Gastroesophageal sphincter (tissue), 4 donors: ENCODE measurements at regions not wholly inside any gene's neighbourhood (a gene's known extent, or its start where the extent isn't known, plus 50 kb on each side); places are given as distances from the start of the nearest gene placed in this dataset.

Experiments
- ATAC-seq: fragments of 150-250 bp; one replicate; pipeline ENCODE4 v1.9.1; 2016; ENCODE audit warnings: mild to moderate bottlenecking, moderate library complexity
- H3K27ac ChIP-seq, 4 donors: fragments of 200-600 bp; sonication (generic) in 3 of 4; 1 replicate in 3 of 4; 2 replicates in 1 of 4; pipeline ENCODE4 v1.5.1; 2016 to 2019
- H3K27me3 ChIP-seq: fragments of 200-600 bp; sonication (generic); one replicate; pipeline ENCODE4 v1.5.1; 2019
- H3K36me3 ChIP-seq, 2 donors: fragments of 200-600 bp; sonication (generic); one replicate each; pipeline ENCODE4 v1.5.1; 2019; ENCODE audit warnings: control low read depth in 1 of 2
- H3K4me1 ChIP-seq, 3 donors: fragments of 200-600 bp; sonication (generic); 1 replicate in 2 of 3; 2 replicates in 1 of 3; pipeline ENCODE4 v1.5.1; 2016 to 2019; ENCODE audit warnings: control low read depth in 2 of 3
- H3K4me3 ChIP-seq, 2 donors: fragments of 200-600 bp; sonication (generic); one replicate each; pipeline ENCODE4 v1.5.1; 2019; ENCODE audit warnings: mild to moderate bottlenecking in 1 of 2, moderate library complexity in 1 of 2
- H3K9me3 ChIP-seq, 3 donors: fragments of 200-600 bp; sonication (generic); one replicate each; pipeline ENCODE4 v1.5.1; 2017 to 2019; ENCODE audit warnings: control low read depth in 2 of 3
- EP300 ChIP-seq: sonication (generic); formaldehyde crosslinking; IDR thresholded peaks from one replicate; pipeline ENCODE4 v1.6.1; 2017; ENCODE audit warnings: antibody characterized with exemption, mild to moderate bottlenecking
- POLR2A ChIP-seq, 2 donors: fragments of 450-650 bp; IDR thresholded peaks; one replicate each; pipeline ENCODE4 v1.6.1; 2017; ENCODE audit warnings: antibody characterized with exemption in 2 of 2, mild to moderate bottlenecking in 2 of 2, moderate library complexity in 1 of 2
- POLR2AphosphoS5 ChIP-seq: sonication (generic); formaldehyde crosslinking; IDR thresholded peaks from one replicate; pipeline ENCODE4 v1.6.1; 2017; ENCODE audit warnings: antibody characterized with exemption
- WGBS, 2 donors: methylation state at CpG; one replicate each; pipeline ENCODE4 v1.1.5; 2018; ENCODE audit warnings: low coverage in 1 of 2; 5-methylcytosine and 5-hydroxymethylcytosine counted together
- TF ChIP-seq, protein P1 (sequence below), 4 experiments: fragments of 200-600 bp in 2 of 4; fragments of 450-650 bp in 2 of 4; sonication (generic) in 1 of 4; IDR thresholded peaks; one replicate each; pipeline ENCODE4 v1.5.1; 2017 to 2019; ENCODE audit warnings: antibody characterized with exemption in 4 of 4, mild to moderate bottlenecking in 2 of 4, moderate library complexity in 2 of 4

DNA sequence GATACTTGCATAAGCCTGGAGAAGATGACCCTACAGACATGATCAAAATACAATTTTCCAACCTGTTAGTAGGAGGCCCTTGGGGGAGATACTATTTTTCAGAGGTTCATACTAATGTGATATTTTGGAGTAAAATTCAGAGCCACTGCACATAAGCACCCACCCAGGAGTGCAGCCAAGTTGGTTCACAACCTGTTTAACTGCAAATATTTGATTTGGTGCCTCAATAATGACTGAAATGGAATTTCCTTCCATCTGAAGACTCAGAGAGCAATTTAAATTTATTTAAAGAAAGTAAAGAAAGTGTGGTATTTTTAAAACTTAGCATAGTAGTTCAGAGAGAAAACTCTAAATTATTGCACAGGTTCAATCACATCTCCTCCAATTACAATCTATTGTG, 77.5 kb upstream of the FBN2 start:
- TF ChIP-seq POLR2AphosphoS5 (no peak), EP300 (no peak), POLR2A (IDR thresholded peaks at IDR 0.05) (no peak)
- TF ChIP-seq, protein P1, sequence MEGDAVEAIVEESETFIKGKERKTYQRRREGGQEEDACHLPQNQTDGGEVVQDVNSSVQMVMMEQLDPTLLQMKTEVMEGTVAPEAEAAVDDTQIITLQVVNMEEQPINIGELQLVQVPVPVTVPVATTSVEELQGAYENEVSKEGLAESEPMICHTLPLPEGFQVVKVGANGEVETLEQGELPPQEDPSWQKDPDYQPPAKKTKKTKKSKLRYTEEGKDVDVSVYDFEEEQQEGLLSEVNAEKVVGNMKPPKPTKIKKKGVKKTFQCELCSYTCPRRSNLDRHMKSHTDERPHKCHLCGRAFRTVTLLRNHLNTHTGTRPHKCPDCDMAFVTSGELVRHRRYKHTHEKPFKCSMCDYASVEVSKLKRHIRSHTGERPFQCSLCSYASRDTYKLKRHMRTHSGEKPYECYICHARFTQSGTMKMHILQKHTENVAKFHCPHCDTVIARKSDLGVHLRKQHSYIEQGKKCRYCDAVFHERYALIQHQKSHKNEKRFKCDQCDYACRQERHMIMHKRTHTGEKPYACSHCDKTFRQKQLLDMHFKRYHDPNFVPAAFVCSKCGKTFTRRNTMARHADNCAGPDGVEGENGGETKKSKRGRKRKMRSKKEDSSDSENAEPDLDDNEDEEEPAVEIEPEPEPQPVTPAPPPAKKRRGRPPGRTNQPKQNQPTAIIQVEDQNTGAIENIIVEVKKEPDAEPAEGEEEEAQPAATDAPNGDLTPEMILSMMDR (IDR thresholded peaks at IDR 0.05), result no peak
- no peak overlapping the region for H3K27ac ChIP-seq
- H3K4me1 ChIP-seq, result no peaks in the 10 kb centered on the region
- no peaks in the 10 kb centered on the region for H3K27me3 ChIP-seq
- H3K36me3 ChIP-seq, result no peaks in the 10 kb centered on the region
- H3K9me3 ChIP-seq, result no peaks in the 10 kb centered on the region
- no peak for ATAC-seq
- H3K4me3 ChIP-seq, result no peak overlapping the region

DNA sequence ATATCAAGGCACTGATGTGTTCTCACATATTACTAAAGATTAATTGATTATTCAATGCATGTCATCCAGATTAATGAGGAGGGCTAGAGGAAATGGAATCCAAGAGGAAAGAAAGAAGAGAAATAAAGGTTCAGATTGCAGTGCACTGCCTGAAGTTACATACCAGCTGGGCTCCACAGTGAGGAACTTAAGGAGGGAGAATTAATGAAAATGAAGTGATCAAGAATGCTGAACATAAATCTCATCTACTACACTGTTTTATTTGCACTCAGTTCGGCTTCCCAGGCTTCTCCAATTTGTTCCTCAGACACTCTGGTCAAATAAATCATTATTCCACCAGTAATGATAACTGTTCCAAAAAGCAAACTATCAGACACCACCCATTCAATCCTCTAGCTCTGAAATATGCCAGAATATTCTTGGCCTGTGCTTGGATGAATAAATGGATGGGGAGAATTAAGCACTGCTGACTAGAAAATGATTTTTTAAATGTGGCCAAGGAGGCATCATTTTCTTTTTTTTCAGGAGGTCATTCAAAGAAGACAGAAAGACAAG, 88.6 kb upstream of the FBN2 start:
- H3K4me1 ChIP-seq, result no peaks in the 10 kb centered on the region
- no peak for ATAC-seq
- WGBS, 2 donors, result 33 to 47% methylated on average over 1 of the region's 1 CpG
- no peaks in the 10 kb centered on the region for H3K27me3 ChIP-seq
- H3K4me3 ChIP-seq, result no peak overlapping the region
- H3K9me3 ChIP-seq, result no peaks in the 10 kb centered on the region
- no peak overlapping the region for H3K27ac ChIP-seq
- no peaks in the 10 kb centered on the region for H3K36me3 ChIP-seq
- no peak for TF ChIP-seq POLR2A (IDR thresholded peaks at IDR 0.05)
- no peak for TF ChIP-seq POLR2AphosphoS5
- TF ChIP-seq, protein P1 (IDR thresholded peaks at IDR 0.05), result no peak
- TF ChIP-seq EP300, result no peak

DNA sequence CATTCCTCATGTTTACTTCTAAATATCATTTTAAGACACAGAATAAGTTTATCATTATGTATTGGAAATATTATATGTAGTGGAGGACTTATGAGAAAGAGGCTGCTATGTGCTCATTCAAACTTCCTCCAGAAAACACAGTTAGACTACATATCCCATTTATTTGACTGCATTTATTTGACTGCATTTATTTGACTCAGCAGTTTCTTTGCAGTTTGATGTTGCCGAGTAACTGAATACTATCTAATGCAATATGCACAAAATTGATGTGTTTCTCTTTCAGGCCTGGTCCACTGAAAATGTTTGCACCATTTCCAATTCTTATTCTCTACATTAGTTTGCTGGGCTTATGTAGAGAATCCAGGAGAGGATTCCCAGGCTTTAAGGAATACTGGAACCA, 89.9 kb upstream of the FBN2 start:
- Histone ChIP-seq H3K27me3 (no peaks in the 10 kb centered on the region), H3K4me3 (no peak overlapping the region), H3K9me3 (no peaks in the 10 kb centered on the region), H3K27ac (no peak overlapping the region), H3K4me1 (no peaks in the 10 kb centered on the region), H3K36me3 (no peaks in the 10 kb centered on the region)
- TF ChIP-seq POLR2A (IDR thresholded peaks at IDR 0.05) (no peak), EP300 (no peak), POLR2AphosphoS5 (no peak)
- TF ChIP-seq, protein P1 (IDR thresholded peaks at IDR 0.05), result no peak
- no peak for ATAC-seq
- WGBS, 2 donors, result 60 to 93% methylated on average over 1 of the region's 1 CpG

DNA sequence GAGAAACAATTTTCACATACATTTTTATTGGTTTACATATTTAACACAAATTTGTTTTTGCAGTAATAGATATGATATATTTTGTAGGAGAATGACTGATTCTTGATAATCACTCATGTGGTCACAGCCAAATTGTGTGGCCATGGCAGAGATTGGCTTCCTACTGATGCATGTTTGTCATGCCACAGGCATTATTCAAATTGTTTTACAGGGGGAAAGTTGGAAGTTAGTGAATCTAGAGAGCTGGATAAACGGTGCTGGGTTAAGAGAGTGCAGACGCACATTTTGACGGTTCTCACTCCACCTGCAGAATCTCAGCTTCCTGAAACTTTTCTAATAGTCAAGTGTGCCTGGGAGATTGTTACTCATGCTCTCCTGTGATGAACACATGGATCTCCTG, 91.1 kb upstream of the FBN2 start:
- Histone ChIP-seq H3K27ac (no peak overlapping the region), H3K36me3 (no peaks in the 10 kb centered on the region), H3K27me3 (no peaks in the 10 kb centered on the region), H3K4me1 (no peaks in the 10 kb centered on the region), H3K4me3 (no peak overlapping the region), H3K9me3 (no peaks in the 10 kb centered on the region)
- no peak for ATAC-seq
- TF ChIP-seq POLR2A (IDR thresholded peaks at IDR 0.05) (no peak), EP300 (no peak), POLR2AphosphoS5 (no peak)
- TF ChIP-seq, protein P1 (IDR thresholded peaks at IDR 0.05), result no peak
- WGBS, 2 donors, result 48 to 64% methylated on average over 3 of the region's 3 CpGs

DNA sequence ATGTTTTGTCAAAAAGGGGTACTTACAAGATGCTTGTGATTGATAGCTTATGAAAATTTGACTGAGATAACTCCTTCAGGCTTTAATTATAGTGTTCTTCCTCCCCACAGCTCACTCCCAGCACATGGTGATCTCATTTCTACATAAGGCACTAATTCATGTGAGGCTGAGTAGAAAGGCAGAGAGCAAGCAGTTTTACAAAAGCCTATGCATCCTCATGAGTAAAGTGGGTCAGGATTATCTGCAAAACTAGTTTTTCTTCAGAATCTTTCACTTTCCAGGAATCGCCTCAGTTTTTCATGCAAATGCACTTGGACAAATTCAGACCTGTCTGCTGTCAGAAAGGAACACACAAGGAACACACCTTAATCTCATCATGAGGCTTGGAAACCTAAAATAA, 92.1 kb upstream of the FBN2 start:
- no peaks in the 10 kb centered on the region for H3K36me3 ChIP-seq
- H3K4me3 ChIP-seq, result no peak overlapping the region
- no peak overlapping the region for H3K27ac ChIP-seq
- no peaks in the 10 kb centered on the region for H3K27me3 ChIP-seq
- ATAC-seq, result no peak
- no peaks in the 10 kb centered on the region for H3K4me1 ChIP-seq
- 73 to 90% methylated on average over 1 of the region's 1 CpG for WGBS, 2 donors
- no peaks in the 10 kb centered on the region for H3K9me3 ChIP-seq
- no peak for TF ChIP-seq EP300
- no peak for TF ChIP-seq POLR2AphosphoS5
- no peak for TF ChIP-seq POLR2A (IDR thresholded peaks at IDR 0.05)
- TF ChIP-seq, protein P1 (IDR thresholded peaks at IDR 0.05), result no peak
